ENCODE measurements at regions not wholly inside any gene's neighbourhood (a gene's known extent, or its start where the extent isn't known, plus 50 kb on each side); places are given as distances from the start of the nearest gene placed in this dataset.

GRCh38 chr10:28807760-28808613 lies 130.7 kb downstream of the BAMBI start:
- Histone ChIP-seq H3K36me3 (ENCODE audit: control insufficient read depth, insufficient read depth, low read length) (no peaks in the 10 kb centered on the region), H3K4me3 (replicated peaks; ENCODE audit: low read depth, low read length) (no peak overlapping the region), H3K27me3 (replicated peaks; ENCODE audit: control insufficient read depth, insufficient read depth, low read length) (no peaks in the 10 kb centered on the region)
- no peak for DNase-seq (ENCODE audit: extremely low read depth, insufficient read length)
- no peak for TF ChIP-seq CTCF (IDR thresholded peaks at IDR 0.05; ENCODE audit: insufficient read depth, low read length, poor library complexity, severe bottlenecking)

GRCh38 chr10:28808693-28809092 lies 131.4 kb downstream of the BAMBI start:
- no peak for TF ChIP-seq CTCF (IDR thresholded peaks at IDR 0.05; ENCODE audit: insufficient read depth, low read length, poor library complexity, severe bottlenecking)
- no peaks in the 10 kb centered on the region for H3K27me3 ChIP-seq (replicated peaks; ENCODE audit: control insufficient read depth, insufficient read depth, low read length)
- H3K4me3 ChIP-seq (replicated peaks; ENCODE audit: low read depth, low read length): no peak overlapping the region
- H3K36me3 ChIP-seq (ENCODE audit: control insufficient read depth, insufficient read depth, low read length): no peaks in the 10 kb centered on the region
- no peak for DNase-seq (ENCODE audit: extremely low read depth, insufficient read length)

- no peak overlapping the region for H3K4me3 ChIP-seq (replicated peaks; ENCODE audit: low read depth, low read length)
- DNase-seq (ENCODE audit: extremely low read depth, insufficient read length): no peak
- H3K36me3 ChIP-seq (ENCODE audit: control insufficient read depth, insufficient read depth, low read length): no peaks in the 10 kb centered on the region
- TF ChIP-seq CTCF (IDR thresholded peaks at IDR 0.05; ENCODE audit: insufficient read depth, low read length, poor library complexity, severe bottlenecking): no peak
- no peaks in the 10 kb centered on the region for H3K27me3 ChIP-seq (replicated peaks; ENCODE audit: control insufficient read depth, insufficient read depth, low read length)
Measured at GRCh38 chr10:28810057-28810870, 132.9 kb downstream of the BAMBI start.

- no peak for DNase-seq (ENCODE audit: extremely low read depth, insufficient read length)
- no peak for TF ChIP-seq CTCF (IDR thresholded peaks at IDR 0.05; ENCODE audit: insufficient read depth, low read length, poor library complexity, severe bottlenecking)
- H3K36me3 ChIP-seq (ENCODE audit: control insufficient read depth, insufficient read depth, low read length): no peaks in the 10 kb centered on the region
- H3K27me3 ChIP-seq (replicated peaks; ENCODE audit: control insufficient read depth, insufficient read depth, low read length): no peaks in the 10 kb centered on the region
- H3K4me3 ChIP-seq (replicated peaks; ENCODE audit: low read depth, low read length): no peak overlapping the region
Measured at GRCh38 chr10:28811639-28812349, 134.5 kb downstream of the BAMBI start.

- Histone ChIP-seq H3K4me3 (replicated peaks; ENCODE audit: low read depth, low read length) (no peak overlapping the region), H3K36me3 (ENCODE audit: control insufficient read depth, insufficient read depth, low read length) (no peaks in the 10 kb centered on the region), H3K27me3 (replicated peaks; ENCODE audit: control insufficient read depth, insufficient read depth, low read length) (no peaks in the 10 kb centered on the region)
- no peak for TF ChIP-seq CTCF (IDR thresholded peaks at IDR 0.05; ENCODE audit: insufficient read depth, low read length, poor library complexity, severe bottlenecking)
- no peak for DNase-seq (ENCODE audit: extremely low read depth, insufficient read length)
Measured at GRCh38 chr10:28812384-28813372, 135.4 kb downstream of the BAMBI start.

Measured in GM06990 (cell line).